Astrocyte (in vitro differentiated cells and primary cell): ENCODE measurements at regions not wholly inside any gene's neighbourhood (a gene's known extent, or its start where the extent isn't known, plus 50 kb on each side); places are given as distances from the start of the nearest gene placed in this dataset.

Experiments used
- DNase-seq: peaks from one replicate; pipeline ENCODE4 v3.0.0-alpha.2; 2010; ENCODE audit warnings: low read depth
- FAIRE-seq: peaks from 2 replicates; lab custom pipeline; 2011; peaks lifted over from hg19 to GRCh38; lab: Jason Lieb, UNC
- H2AFZ ChIP-seq: 2 replicates; pipeline ENCODE4 v1.6.0; 2012; ENCODE audit warnings: low read depth, low read length, inconsistent platforms
- H3K27ac ChIP-seq: 2 replicates; pipeline ENCODE4 v1.5.1; 2011; ENCODE audit warnings: low read depth, low read length, inconsistent platforms
- H3K27me3 ChIP-seq: 2 replicates; pipeline ENCODE4 v1.6.0; 2011; ENCODE audit warnings: low read length, inconsistent platforms; ENCODE audit not compliant: insufficient read depth
- H3K36me3 ChIP-seq: 2 replicates; pipeline ENCODE4 v1.5.1; 2011; ENCODE audit warnings: low read length, inconsistent platforms; ENCODE audit not compliant: insufficient read depth
- H3K4me1 ChIP-seq: 2 replicates; pipeline ENCODE4 v1.5.1; 2011; ENCODE audit warnings: low read length, inconsistent platforms; ENCODE audit not compliant: insufficient read depth
- H3K4me2 ChIP-seq: 2 replicates; pipeline ENCODE4 v1.6.0; 2012; ENCODE audit warnings: low read length, inconsistent platforms
- H3K4me3 ChIP-seq: 2 replicates; pipeline ENCODE4 v1.5.1; 2011; ENCODE audit warnings: low read depth, mild to moderate bottlenecking, low read length, inconsistent platforms; ENCODE audit not compliant: insufficient read depth
- H3K79me2 ChIP-seq: 2 replicates; pipeline ENCODE4 v1.6.0; 2012; ENCODE audit warnings: mild to moderate bottlenecking, low read length, inconsistent platforms; ENCODE audit not compliant: insufficient read depth
- H3K9ac ChIP-seq: 2 replicates; pipeline ENCODE4 v1.6.0; 2012; ENCODE audit warnings: mild to moderate bottlenecking, low read length, inconsistent platforms
- H3K9me3 ChIP-seq: 2 replicates; pipeline ENCODE4 v1.5.1; 2012; ENCODE audit warnings: low read depth, mild to moderate bottlenecking, low read length, inconsistent platforms; ENCODE audit not compliant: insufficient read depth
- H4K20me1 ChIP-seq: 2 replicates; pipeline ENCODE4 v1.6.0; 2012; ENCODE audit warnings: low read length, inconsistent platforms; ENCODE audit not compliant: insufficient read depth
- H3K27ac Mint-ChIP-seq: one replicate; pipeline ENCODE4 v1.8.0; 2021; ENCODE audit warnings: mild to moderate bottlenecking, mixed read lengths; ENCODE audit not compliant: unreplicated experiment
- H3K27me3 Mint-ChIP-seq: one replicate; pipeline ENCODE4 v1.8.0; 2021; ENCODE audit warnings: low read depth, mixed read lengths; ENCODE audit not compliant: unreplicated experiment
- H3K36me3 Mint-ChIP-seq: one replicate; pipeline ENCODE4 v1.8.0; 2021; ENCODE audit warnings: low read depth, mixed read lengths; ENCODE audit not compliant: unreplicated experiment
- H3K4me1 Mint-ChIP-seq: one replicate; pipeline ENCODE4 v1.8.0; 2021; ENCODE audit warnings: low read depth, mixed read lengths; ENCODE audit not compliant: unreplicated experiment
- H3K4me3 Mint-ChIP-seq: one replicate; pipeline ENCODE4 v1.8.0; 2021; ENCODE audit warnings: mild to moderate bottlenecking, moderate library complexity, mixed read lengths; ENCODE audit not compliant: unreplicated experiment
- H3K9me3 Mint-ChIP-seq: one replicate; pipeline ENCODE4 v1.8.0; 2021; ENCODE audit warnings: mild to moderate bottlenecking, mixed read lengths; ENCODE audit not compliant: unreplicated experiment
- EZH2 ChIP-seq: IDR thresholded peaks from 2 replicates; pipeline ENCODE4 v1.6.1; 2012; ENCODE audit warnings: mild to moderate bottlenecking, low read length, inconsistent platforms; ENCODE audit not compliant: insufficient read depth
- TF ChIP-seq, protein P1 (sequence below): IDR thresholded peaks from 2 replicates; pipeline ENCODE4 v1.5.1; 2011; ENCODE audit warnings: low read depth, mild to moderate bottlenecking, inconsistent platforms, low read length, moderate library complexity; ENCODE audit not compliant: insufficient read depth

GRCh38 chr10:108452533-108452932 lies 1288.0 kb upstream of the SORCS1 start:
- no peaks in the 10 kb centered on the region for H3K36me3 Mint-ChIP-seq
- no peaks in the 10 kb centered on the region for H3K4me1 ChIP-seq
- TF ChIP-seq, protein P1, sequence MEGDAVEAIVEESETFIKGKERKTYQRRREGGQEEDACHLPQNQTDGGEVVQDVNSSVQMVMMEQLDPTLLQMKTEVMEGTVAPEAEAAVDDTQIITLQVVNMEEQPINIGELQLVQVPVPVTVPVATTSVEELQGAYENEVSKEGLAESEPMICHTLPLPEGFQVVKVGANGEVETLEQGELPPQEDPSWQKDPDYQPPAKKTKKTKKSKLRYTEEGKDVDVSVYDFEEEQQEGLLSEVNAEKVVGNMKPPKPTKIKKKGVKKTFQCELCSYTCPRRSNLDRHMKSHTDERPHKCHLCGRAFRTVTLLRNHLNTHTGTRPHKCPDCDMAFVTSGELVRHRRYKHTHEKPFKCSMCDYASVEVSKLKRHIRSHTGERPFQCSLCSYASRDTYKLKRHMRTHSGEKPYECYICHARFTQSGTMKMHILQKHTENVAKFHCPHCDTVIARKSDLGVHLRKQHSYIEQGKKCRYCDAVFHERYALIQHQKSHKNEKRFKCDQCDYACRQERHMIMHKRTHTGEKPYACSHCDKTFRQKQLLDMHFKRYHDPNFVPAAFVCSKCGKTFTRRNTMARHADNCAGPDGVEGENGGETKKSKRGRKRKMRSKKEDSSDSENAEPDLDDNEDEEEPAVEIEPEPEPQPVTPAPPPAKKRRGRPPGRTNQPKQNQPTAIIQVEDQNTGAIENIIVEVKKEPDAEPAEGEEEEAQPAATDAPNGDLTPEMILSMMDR: no peak
- TF ChIP-seq EZH2: no peak
- DNase-seq (no peak), FAIRE-seq (no peak)
- no peak overlapping the region for H3K4me2 ChIP-seq
- no peaks in the 10 kb centered on the region for H3K27me3 Mint-ChIP-seq
- H3K9me3 Mint-ChIP-seq: no peaks in the 10 kb centered on the region
- no peaks in the 10 kb centered on the region for H3K9me3 ChIP-seq
- H3K4me3 Mint-ChIP-seq: no peak overlapping the region
- H3K4me3 ChIP-seq: no peak overlapping the region
- H2AFZ ChIP-seq: no peak overlapping the region
- H3K27ac ChIP-seq: no peak overlapping the region
- no peaks in the 10 kb centered on the region for H3K79me2 ChIP-seq
- no peak overlapping the region for H3K27ac Mint-ChIP-seq
- H4K20me1 ChIP-seq: no peaks in the 10 kb centered on the region
- H3K36me3 ChIP-seq: no peaks in the 10 kb centered on the region
- H3K4me1 Mint-ChIP-seq: peaks cover 2% of the 10 kb centered on the region
- no peaks in the 10 kb centered on the region for H3K27me3 ChIP-seq
- no peak overlapping the region for H3K9ac ChIP-seq

GRCh38 chr10:108450280-108450679 lies 1285.8 kb upstream of the SORCS1 start:
- no peak overlapping the region for H3K4me3 ChIP-seq
- no peaks in the 10 kb centered on the region for H3K9me3 ChIP-seq
- no peak for DNase-seq
- no peaks in the 10 kb centered on the region for H3K4me1 ChIP-seq
- Mint-ChIP-seq H3K9me3 (no peaks in the 10 kb centered on the region), H3K27ac (no peak overlapping the region), H3K36me3 (no peaks in the 10 kb centered on the region), H3K4me3 (no peak overlapping the region), H3K4me1 (peaks cover 8% of the 10 kb centered on the region), H3K27me3 (no peaks in the 10 kb centered on the region)
- H3K9ac ChIP-seq: no peak overlapping the region
- no peaks in the 10 kb centered on the region for H3K27me3 ChIP-seq
- TF ChIP-seq EZH2: no peak
- TF ChIP-seq, protein P1: no peak
- no peak overlapping the region for H2AFZ ChIP-seq
- no peak overlapping the region for H3K27ac ChIP-seq
- H4K20me1 ChIP-seq: no peaks in the 10 kb centered on the region
- no peaks in the 10 kb centered on the region for H3K79me2 ChIP-seq
- no peaks in the 10 kb centered on the region for H3K36me3 ChIP-seq
- H3K4me2 ChIP-seq: no peak overlapping the region
- FAIRE-seq: no peak

DNA sequence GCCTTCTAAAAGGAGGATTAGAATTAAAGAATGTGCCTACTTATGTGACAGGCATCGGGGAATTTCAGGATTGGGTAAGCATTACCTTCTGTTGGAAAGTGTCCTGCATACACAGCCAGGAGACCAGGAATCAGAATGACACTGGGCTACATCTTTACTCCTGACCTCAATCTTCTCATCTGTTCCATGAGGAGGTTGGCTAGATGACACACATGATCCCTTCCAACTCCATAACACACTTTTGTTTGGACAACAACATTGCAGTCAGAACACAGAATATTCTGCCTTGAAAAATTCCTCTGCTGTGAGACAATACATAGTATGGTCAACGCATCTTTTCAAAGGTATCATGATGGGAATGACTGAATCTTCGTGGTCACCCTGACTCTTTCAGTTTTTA lies 1281.2 kb upstream of the SORCS1 start:
- H3K27me3 ChIP-seq: no peaks in the 10 kb centered on the region
- no peak for FAIRE-seq
- H3K4me1 ChIP-seq: no peaks in the 10 kb centered on the region
- no peak overlapping the region for H3K4me2 ChIP-seq
- H3K9me3 ChIP-seq: no peaks in the 10 kb centered on the region
- no peak overlapping the region for H3K27ac Mint-ChIP-seq
- H3K4me3 Mint-ChIP-seq: no peak overlapping the region
- no peak overlapping the region for H3K9ac ChIP-seq
- H3K4me1 Mint-ChIP-seq: peaks cover 6% of the 10 kb centered on the region
- H3K27ac ChIP-seq: no peak overlapping the region
- H3K36me3 Mint-ChIP-seq: no peaks in the 10 kb centered on the region
- H3K9me3 Mint-ChIP-seq: peaks cover 3% of the 10 kb centered on the region
- H3K4me3 ChIP-seq: no peak overlapping the region
- no peak for DNase-seq
- no peaks in the 10 kb centered on the region for H3K79me2 ChIP-seq
- TF ChIP-seq EZH2: no peak
- TF ChIP-seq, protein P1: no peak
- H3K36me3 ChIP-seq: no peaks in the 10 kb centered on the region
- no peaks in the 10 kb centered on the region for H4K20me1 ChIP-seq
- no peak overlapping the region for H2AFZ ChIP-seq
- H3K27me3 Mint-ChIP-seq: no peaks in the 10 kb centered on the region
